HFF-Myc (cell line): ENCODE measurements at regions not wholly inside any gene's neighbourhood (a gene's known extent, or its start where the extent isn't known, plus 50 kb on each side); places are given as distances from the start of the nearest gene placed in this dataset.

ENCODE experiments used
- DNase-seq: peaks from one replicate; pipeline ENCODE4 v3.0.0-alpha.2; 2011; ENCODE audit warnings: low read depth; ENCODE audit errors: extremely low read depth
- H3K4me3 ChIP-seq: replicated peaks from 2 replicates; pipeline ENCODE4 v1.5.1; 2011; ENCODE audit warnings: low read depth, mild to moderate bottlenecking, control low read depth, low read length
- TF ChIP-seq, protein P1 (sequence below): IDR thresholded peaks from 2 replicates; pipeline ENCODE4 v1.5.1; 2012; ENCODE audit warnings: mild to moderate bottlenecking, low read depth, low read length, control low read depth; ENCODE audit errors: missing control alignments

DNA sequence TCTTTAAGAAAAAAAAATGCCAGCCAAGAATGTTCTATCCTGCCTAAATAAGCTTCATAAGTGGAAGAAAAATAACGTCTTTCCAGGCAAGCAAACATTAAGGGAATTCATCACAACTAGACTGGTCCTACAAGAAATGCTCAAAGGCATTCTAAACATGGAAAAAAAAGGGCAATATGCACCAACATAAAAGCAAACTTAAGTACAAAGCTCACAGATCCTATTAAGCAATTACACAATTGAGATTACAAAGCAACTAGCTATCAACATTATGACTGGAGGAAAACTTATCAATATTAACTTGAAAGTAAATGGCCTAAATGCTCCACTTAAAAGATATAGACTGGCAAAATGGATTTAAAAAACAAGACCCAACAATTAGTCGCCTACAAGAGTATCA lies 240.6 kb upstream of the CTAGE1 start:
- H3K4me3 ChIP-seq, result no peak overlapping the region
- DNase-seq, result no peak
- TF ChIP-seq, protein P1, sequence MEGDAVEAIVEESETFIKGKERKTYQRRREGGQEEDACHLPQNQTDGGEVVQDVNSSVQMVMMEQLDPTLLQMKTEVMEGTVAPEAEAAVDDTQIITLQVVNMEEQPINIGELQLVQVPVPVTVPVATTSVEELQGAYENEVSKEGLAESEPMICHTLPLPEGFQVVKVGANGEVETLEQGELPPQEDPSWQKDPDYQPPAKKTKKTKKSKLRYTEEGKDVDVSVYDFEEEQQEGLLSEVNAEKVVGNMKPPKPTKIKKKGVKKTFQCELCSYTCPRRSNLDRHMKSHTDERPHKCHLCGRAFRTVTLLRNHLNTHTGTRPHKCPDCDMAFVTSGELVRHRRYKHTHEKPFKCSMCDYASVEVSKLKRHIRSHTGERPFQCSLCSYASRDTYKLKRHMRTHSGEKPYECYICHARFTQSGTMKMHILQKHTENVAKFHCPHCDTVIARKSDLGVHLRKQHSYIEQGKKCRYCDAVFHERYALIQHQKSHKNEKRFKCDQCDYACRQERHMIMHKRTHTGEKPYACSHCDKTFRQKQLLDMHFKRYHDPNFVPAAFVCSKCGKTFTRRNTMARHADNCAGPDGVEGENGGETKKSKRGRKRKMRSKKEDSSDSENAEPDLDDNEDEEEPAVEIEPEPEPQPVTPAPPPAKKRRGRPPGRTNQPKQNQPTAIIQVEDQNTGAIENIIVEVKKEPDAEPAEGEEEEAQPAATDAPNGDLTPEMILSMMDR, result no peak

DNA sequence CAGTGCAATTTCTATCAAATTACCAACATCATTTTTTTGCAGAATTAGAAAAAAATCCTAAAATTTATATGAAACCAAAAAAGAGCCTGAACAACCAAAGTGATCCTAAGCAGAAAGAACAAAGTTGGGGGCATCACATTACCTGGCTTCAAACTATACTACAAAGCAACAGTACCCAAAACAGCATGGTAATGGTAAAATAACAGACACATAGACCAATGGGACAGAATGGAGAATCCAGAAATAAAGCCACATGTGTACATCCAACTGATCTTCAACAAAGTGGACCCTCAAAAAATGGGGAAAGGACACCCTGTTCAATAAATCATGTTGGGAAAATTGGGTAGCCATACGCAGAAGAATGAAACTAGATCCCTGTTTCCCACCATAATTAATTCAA lies 245.7 kb upstream of the CTAGE1 start:
- DNase-seq, result no peak
- TF ChIP-seq, protein P1, result no peak
- H3K4me3 ChIP-seq, result no peak overlapping the region

DNA sequence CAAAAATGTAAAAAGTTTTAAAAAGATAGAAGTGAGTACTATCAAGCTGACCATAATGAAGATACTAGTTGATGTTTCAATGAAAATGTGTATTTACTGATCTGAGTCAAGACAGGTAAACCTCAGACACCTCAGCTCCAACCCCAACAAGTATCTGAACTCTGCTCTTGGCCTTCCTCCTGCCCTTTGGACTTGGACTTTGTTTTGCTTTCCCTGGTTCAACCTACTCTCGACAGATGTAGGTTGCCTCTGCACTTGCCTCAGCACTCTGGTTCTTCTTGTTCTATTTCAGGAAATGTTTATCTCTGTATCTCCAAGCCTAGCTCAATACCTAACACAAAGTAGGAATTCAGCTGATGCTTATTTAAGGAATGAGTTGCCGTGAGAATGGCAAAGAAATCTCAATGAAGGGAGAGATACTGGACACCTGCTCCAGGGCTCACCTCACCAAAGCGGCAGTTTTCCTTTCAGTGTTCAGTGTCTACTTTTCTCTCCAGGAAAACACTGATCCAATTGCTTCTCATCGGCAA lies 248.8 kb upstream of the CTAGE1 start:
- no peak overlapping the region for H3K4me3 ChIP-seq
- TF ChIP-seq, protein P1, result no peak
- DNase-seq, result no peak

DNA sequence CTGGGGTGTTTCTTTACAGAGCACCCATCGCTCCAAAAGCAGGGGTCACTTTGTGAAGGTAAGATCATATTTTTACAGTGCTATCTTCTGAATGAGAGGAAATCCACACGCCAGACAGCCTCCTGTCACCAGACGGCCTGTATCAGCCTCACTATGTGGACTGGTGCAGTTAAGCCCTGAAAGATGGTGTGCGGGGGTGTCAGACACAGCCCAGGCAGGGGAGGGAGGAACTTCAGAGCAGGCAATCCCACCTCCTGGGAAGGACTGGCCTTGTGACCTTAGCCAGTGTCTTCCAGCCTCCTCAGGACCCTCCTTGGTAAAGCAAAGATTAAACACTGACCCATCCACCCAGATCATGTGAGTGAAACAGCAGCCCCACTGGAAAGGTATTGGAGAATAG lies 249.4 kb upstream of the CTAGE1 start:
- H3K4me3 ChIP-seq, result no peak overlapping the region
- no peak for DNase-seq
- TF ChIP-seq, protein P1, result no peak

DNA sequence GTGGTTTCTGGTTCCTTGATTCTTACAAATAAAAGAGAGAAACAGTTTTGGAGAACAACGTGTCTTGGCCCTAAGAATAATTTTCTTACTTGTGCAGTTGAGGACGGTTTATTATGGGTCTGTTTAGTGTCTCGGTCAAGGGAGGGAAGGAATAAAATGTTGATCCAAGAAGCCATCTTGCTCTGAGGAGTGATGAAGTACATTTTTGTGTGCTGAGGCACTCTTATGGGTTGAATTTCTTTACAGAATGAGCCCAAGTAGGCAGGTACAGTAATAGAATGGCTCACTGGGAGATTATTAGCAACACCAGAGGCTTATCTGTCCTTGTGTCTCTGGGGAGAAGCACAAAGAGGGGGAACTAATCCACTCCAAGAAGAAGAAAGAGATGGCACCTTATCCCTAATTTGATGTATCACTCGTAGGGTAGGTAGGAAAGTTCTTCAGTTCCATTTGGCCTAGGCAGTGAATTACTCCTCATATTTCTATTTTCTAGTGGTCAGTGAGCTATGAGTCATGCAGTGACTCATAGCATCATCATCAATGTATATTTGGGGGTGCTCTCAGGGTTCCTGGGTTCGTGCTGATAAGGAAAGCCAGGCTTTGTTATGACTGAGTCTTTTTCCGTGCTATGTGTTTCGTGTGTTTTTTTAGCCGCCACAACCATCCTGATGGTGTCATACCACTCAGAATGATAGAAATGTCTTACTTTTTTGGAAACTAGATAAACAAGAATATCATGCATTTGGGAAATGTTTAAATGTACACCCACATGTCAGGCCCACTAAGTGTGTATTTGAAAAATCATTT lies 250.1 kb upstream of the CTAGE1 start:
- peak; percentile 46 for DNase-seq
- TF ChIP-seq, protein P1, result no peak
- no peak overlapping the region for H3K4me3 ChIP-seq

DNA sequence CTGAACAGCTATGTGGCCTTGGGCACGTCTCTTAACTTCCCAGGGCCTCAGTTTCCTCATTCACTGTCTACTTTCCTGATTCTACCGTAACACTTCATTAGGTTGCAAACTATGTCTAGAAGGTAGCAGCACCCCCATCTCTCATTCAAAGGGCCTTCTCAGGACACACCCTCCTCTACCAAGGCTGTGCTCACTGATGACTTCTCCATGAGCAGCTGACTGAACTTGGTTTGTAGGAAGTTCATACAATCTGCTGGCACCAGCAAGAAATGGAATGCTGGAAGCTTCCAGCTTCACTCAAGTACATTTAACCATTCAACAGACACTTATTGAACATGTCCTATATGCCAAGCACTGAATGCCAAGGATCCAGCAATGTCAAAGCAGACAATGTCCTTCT lies 250.8 kb upstream of the CTAGE1 start:
- no peak for DNase-seq
- H3K4me3 ChIP-seq, result no peak overlapping the region
- TF ChIP-seq, protein P1, result no peak
